ENCODE measurements at regions not wholly inside any gene's neighbourhood (a gene's known extent, or its start where the extent isn't known, plus 50 kb on each side); places are given as distances from the start of the nearest gene placed in this dataset. TPM values are rescaled to one million over a fixed set of nuclear protein-coding genes. Genes with fewer than 3 reads are reported as not detected.

DNA sequence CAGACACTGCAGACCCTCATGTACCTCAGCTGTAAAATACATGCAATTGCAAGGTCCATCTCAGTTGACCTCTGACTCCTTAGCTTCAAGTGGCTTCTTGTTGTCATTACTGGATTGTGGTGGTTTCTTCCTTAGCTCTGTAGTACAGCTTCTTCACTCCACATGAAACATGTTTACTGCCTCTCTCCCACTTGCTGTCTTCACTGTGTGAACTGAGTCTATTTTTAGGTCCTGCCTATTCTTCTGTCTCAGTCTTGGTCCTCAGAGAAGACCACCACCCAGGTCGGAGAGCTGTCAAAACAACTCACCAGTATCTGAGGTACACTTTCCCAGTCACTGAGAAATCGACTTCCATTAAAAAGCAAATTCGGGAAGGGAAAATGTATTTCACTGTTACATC is 50.2 kb upstream of the EYA4 start:
- WGBS (ENCODE audit: insufficient coverage): 76% methylated on average over 2 of the region's 3 CpGs
- no peak for ATAC-seq (ENCODE audit: low read depth)
- no peaks in the 10 kb centered on the region for H3K4me1 Mint-ChIP-seq
- Histone ChIP-seq H3K4me1 (ENCODE audit: control insufficient read depth in 2 of 2, insufficient read depth in 2 of 2, low read length in 2 of 2) (no peaks in the 10 kb centered on the region), H3K9ac (ENCODE audit: low read length) (no peak overlapping the region), H3K27me3 (replicated peaks in 1 of 4; ENCODE audit: control extremely low read depth in 1 of 4, control insufficient read depth in 3 of 4, insufficient read depth in 4 of 4, low read length in 3 of 4) (no peaks in the 10 kb centered on the region), H2AFZ (ENCODE audit: insufficient read depth, low read depth, low read length, poor library complexity, severe bottlenecking) (no peak overlapping the region), H3K79me2 (ENCODE audit: control insufficient read depth, insufficient read depth, low read length) (no peaks in the 10 kb centered on the region), H3K36me3 (replicated peaks in 1 of 2; ENCODE audit: control extremely low read depth in 1 of 2, control insufficient read depth in 1 of 2, extremely low read depth in 1 of 2, insufficient read depth in 2 of 2, low read length in 1 of 2) (no peaks in the 10 kb centered on the region), H3K4me3 (ENCODE audit: control extremely low read depth in 1 of 5, extremely low read depth in 1 of 5, insufficient read depth in 1 of 5, low read depth in 2 of 5, low read length in 4 of 5) (no peak overlapping the region), H4K20me1 (ENCODE audit: control insufficient read depth, insufficient read depth, low read length, poor library complexity, severe bottlenecking) (no peaks in the 10 kb centered on the region), H3K9me3 (ENCODE audit: control extremely low read depth in 1 of 3, control insufficient read depth in 2 of 3, insufficient read depth in 1 of 3, low read length in 2 of 3) (no peaks in the 10 kb centered on the region), H3K27ac (ENCODE audit: low read length in 2 of 2) (no peak overlapping the region), H3K4me2 (replicated peaks; ENCODE audit: low read depth, low read length, poor library complexity, severe bottlenecking) (no peak overlapping the region)
- H3K4me3 Mint-ChIP-seq: no peak overlapping the region
- ChIA-PET POLR2A (no interaction called here), CTCF (no interaction called here)
- no peak for DNase-seq
- intact Hi-C loops (cut with micrococcal nuclease): no loop called here
- no peak overlapping the region for H3K27ac Mint-ChIP-seq
- no peak for TF ChIP-seq EZH2 (IDR thresholded peaks at IDR 0.05; ENCODE audit: borderline replicate concordance, insufficient read depth, low read depth, low read length, poor library complexity, severe bottlenecking)
- TF ChIP-seq, protein P1, sequence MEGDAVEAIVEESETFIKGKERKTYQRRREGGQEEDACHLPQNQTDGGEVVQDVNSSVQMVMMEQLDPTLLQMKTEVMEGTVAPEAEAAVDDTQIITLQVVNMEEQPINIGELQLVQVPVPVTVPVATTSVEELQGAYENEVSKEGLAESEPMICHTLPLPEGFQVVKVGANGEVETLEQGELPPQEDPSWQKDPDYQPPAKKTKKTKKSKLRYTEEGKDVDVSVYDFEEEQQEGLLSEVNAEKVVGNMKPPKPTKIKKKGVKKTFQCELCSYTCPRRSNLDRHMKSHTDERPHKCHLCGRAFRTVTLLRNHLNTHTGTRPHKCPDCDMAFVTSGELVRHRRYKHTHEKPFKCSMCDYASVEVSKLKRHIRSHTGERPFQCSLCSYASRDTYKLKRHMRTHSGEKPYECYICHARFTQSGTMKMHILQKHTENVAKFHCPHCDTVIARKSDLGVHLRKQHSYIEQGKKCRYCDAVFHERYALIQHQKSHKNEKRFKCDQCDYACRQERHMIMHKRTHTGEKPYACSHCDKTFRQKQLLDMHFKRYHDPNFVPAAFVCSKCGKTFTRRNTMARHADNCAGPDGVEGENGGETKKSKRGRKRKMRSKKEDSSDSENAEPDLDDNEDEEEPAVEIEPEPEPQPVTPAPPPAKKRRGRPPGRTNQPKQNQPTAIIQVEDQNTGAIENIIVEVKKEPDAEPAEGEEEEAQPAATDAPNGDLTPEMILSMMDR (IDR thresholded peaks at IDR 0.05): no peak
- no peaks in the 10 kb centered on the region for H3K9me3 Mint-ChIP-seq (ENCODE audit: insufficient read depth)
- H3K27me3 Mint-ChIP-seq: peaks cover 6% of the 10 kb centered on the region

DNA sequence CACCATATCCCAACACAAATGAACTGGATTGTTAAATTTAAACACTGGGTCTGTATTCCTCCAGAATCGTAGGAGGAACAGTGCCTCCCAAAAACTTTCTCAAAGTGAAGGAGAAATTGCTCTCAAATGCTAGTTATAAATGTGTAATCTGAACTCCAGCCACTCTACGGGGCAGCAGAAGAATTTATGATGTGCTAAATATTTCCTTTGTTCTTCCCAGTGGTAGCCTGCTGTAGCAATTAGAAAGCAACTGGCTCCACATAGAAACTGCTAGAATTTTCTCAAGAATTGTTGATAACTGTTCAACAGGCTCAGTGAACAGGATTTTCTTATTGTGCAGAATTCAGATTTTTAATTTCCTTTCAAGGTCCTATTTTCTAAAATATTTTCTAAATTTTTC is 49.8 kb upstream of the EYA4 start:
- Histone ChIP-seq H4K20me1 (ENCODE audit: control insufficient read depth, insufficient read depth, low read length, poor library complexity, severe bottlenecking) (no peaks in the 10 kb centered on the region), H2AFZ (ENCODE audit: insufficient read depth, low read depth, low read length, poor library complexity, severe bottlenecking) (no peak overlapping the region), H3K79me2 (ENCODE audit: control insufficient read depth, insufficient read depth, low read length) (no peaks in the 10 kb centered on the region), H3K27ac (ENCODE audit: low read length in 2 of 2) (no peak overlapping the region), H3K9me3 (ENCODE audit: control extremely low read depth in 1 of 3, control insufficient read depth in 2 of 3, insufficient read depth in 1 of 3, low read length in 2 of 3) (no peaks in the 10 kb centered on the region), H3K27me3 (replicated peaks in 1 of 4; ENCODE audit: control extremely low read depth in 1 of 4, control insufficient read depth in 3 of 4, insufficient read depth in 4 of 4, low read length in 3 of 4) (no peaks in the 10 kb centered on the region), H3K36me3 (replicated peaks in 1 of 2; ENCODE audit: control extremely low read depth in 1 of 2, control insufficient read depth in 1 of 2, extremely low read depth in 1 of 2, insufficient read depth in 2 of 2, low read length in 1 of 2) (no peaks in the 10 kb centered on the region), H3K4me1 (ENCODE audit: control insufficient read depth in 2 of 2, insufficient read depth in 2 of 2, low read length in 2 of 2) (no peaks in the 10 kb centered on the region), H3K4me3 (ENCODE audit: control extremely low read depth in 1 of 5, extremely low read depth in 1 of 5, insufficient read depth in 1 of 5, low read depth in 2 of 5, low read length in 4 of 5) (no peak overlapping the region), H3K4me2 (replicated peaks; ENCODE audit: low read depth, low read length, poor library complexity, severe bottlenecking) (no peak overlapping the region), H3K9ac (ENCODE audit: low read length) (no peak overlapping the region)
- TF ChIP-seq, protein P1 (IDR thresholded peaks at IDR 0.05): no peak
- no peak for TF ChIP-seq EZH2 (IDR thresholded peaks at IDR 0.05; ENCODE audit: borderline replicate concordance, insufficient read depth, low read depth, low read length, poor library complexity, severe bottlenecking)
- no peak for ATAC-seq (ENCODE audit: low read depth)
- ChIA-PET POLR2A (no interaction called here), CTCF (no interaction called here)
- Mint-ChIP-seq H3K27me3 (peaks cover 6% of the 10 kb centered on the region), H3K4me1 (no peaks in the 10 kb centered on the region), H3K27ac (no peak overlapping the region), H3K4me3 (no peak overlapping the region), H3K9me3 (ENCODE audit: insufficient read depth) (no peaks in the 10 kb centered on the region)
- no peak for DNase-seq
- intact Hi-C loops (cut with micrococcal nuclease): no loop called here
- no CpG with 5 or more reads among the region's 2 CpGs for WGBS (ENCODE audit: insufficient coverage)

Small RNAs in the stretch of these regions (small RNA-seq; reads per million reads assigned to genes)
- not detected for gene MTCYBP4 (ENCODE audit: insufficient read length, low read depth, low replicate concordance)
